GM18502 (cell line): ENCODE measurements at regions not wholly inside any gene's neighbourhood (a gene's known extent, or its start where the extent isn't known, plus 50 kb on each side); places are given as distances from the start of the nearest gene placed in this dataset.

Experiments
- ATAC-seq: cut with Tn5 transposase; IDR thresholded peaks from one replicate; pipeline ENCODE4 v1.9.1; 2021; ENCODE audit warnings: mild to moderate bottlenecking; ENCODE audit not compliant: unreplicated experiment, poor library complexity

GRCh38 chr10:6667150-6667549, 87.1 kb upstream of the PRKCQ start:
- no peak for ATAC-seq

DNA sequence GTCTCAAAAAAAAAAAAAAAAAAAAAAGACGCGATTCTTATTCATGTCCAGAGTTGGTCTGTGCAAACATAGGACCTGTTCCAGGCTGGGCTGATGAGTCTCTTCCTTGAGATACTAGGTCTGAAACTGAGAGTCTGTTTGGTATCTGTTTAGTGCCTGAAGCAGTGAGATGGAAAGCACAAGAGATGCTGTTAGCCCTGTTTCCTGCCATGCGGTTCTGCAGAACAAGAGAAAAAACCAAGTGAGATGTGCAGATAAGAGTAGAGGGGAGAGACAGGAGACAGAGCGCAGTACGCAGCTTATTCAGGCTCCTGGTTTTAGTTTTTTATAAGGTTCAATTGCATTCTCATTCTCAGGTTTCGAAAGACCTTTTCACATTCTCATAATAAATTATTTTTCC, 85.8 kb upstream of the PRKCQ start:
- ATAC-seq: no peak

DNA sequence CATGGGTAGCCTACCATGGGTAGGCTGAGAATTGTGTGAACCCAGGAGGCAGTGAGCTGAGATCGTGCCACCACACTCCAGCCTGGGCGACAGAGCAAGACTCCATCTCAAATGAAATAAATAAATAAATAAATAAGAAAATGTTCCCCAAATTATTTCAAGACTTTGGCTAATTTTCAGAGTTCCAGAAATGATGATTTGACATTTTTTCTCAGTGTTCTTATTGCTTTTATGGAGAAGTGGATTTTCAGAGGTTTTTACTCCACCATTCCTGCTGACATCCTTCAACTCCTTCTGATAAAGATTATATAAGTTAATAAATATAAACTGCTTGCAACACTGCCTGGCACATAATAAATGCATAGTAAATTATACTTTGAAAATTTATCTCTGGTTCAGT, 80.4 kb upstream of the PRKCQ start:
- ATAC-seq: no peak

- no peak for ATAC-seq
These were observed 79.4 kb upstream of the PRKCQ start for GRCh38 chr10:6659451-6659850.

DNA sequence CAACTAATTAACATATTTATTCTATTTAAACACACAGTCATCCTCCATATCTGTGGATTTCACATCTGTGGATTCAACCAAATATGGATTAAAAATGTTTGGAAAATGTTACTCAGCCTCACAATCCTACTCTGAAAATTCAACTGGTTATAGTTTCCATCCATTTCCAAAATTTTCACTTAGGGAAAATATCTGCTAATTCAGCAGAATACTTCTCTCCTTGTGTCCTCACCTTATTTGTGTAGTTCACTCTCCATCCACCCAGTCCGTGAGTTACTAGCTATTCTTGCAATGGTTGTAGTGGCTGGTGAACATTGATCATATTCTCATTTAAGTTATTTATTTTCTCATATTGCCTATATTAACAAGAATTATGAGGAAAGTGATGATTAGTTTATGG, 77.6 kb upstream of the PRKCQ start:
- no peak for ATAC-seq

DNA sequence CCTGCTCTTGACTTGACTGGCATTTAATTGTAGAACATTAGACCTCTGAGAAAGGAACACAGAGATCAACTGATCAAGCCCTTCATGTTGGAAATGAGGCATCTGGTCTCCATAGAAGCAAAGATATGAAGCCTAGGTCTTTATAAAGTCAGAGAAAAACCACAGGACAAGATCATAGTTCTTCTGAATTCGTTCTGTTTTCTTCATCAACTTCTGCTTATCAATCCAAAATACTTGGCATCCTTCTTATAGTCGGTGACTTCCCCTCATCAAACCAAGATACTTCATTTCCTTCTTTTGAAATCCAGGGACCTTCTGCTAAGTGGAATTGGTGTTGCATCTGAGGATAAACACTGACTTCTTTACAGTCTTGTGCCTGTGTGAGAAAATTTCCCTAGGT, 77.1 kb upstream of the PRKCQ start:
- no peak for ATAC-seq

- no peak for ATAC-seq
These were observed 74.5 kb upstream of the PRKCQ start for GRCh38 chr10:6654571-6654970.

DNA sequence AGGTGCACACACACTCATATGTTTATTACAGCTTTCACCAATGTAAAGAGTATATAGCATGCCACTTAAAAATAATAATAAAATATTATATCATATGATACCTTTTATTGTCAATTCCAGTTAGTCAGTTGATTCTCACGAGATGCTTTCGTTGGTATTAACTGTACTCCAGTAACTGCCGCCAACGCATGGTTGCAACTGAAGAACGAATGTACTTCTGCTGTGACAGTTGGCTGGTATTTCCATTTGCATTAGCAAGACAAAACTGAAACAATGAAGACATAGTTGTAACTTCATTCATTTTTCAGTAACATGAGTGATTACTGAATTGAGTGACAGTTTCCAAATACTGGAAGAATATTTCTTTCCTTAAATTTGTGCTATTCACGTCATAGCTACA, 70.5 kb upstream of the PRKCQ start:
- ATAC-seq: no peak

DNA sequence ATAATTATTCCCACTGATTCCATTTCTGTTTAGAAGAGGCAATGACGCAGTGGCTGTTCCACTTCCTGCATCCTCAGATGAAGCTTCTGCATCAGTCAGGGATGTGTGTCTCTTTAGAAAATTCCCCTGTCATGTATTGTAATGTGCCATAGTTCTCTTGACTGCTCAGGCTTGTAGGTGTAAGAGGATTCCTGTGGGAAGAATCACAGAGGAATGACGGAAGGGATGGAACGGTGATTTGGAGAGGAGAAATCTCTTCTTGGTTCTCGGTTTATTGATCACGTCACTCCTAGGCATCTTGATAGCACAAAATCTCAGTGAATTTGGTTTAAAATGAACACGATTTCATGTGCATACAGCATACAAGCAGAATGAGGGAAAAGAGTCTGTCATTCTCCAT, 69.8 kb upstream of the PRKCQ start:
- ATAC-seq: no peak

GRCh38 chr10:6648894-6649720, 69.0 kb upstream of the PRKCQ start:
- ATAC-seq: no peak

GRCh38 chr10:6647811-6648526, 67.9 kb upstream of the PRKCQ start:
- peak; percentile 85 for ATAC-seq

- no peak for ATAC-seq
These were observed 63.9 kb upstream of the PRKCQ start for GRCh38 chr10:6643962-6644361.

DNA sequence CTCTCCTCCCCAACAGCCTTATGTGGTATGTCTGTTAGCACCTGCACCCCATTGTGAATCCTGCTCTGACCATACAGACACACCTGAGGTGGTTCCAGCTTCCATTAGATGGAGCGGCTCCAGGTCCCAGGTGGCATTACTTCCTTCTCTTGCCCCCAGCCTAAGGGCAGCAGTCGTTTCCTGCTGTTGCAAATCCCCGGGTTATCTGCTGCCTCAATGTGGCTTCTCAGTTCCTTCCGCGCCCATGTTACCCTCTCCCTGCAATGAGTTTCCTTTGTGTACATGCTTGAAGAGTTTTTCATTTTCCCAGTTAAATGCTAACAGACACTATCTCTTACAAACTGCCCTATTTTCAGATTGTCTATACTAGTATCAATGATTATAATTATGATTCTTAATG, 62.8 kb upstream of the PRKCQ start:
- no peak for ATAC-seq

GRCh38 chr10:6640433-6641040, 60.5 kb upstream of the PRKCQ start:
- ATAC-seq: no peak

- ATAC-seq: no peak
These were observed 57.0 kb upstream of the PRKCQ start for GRCh38 chr10:6637053-6637452.

DNA sequence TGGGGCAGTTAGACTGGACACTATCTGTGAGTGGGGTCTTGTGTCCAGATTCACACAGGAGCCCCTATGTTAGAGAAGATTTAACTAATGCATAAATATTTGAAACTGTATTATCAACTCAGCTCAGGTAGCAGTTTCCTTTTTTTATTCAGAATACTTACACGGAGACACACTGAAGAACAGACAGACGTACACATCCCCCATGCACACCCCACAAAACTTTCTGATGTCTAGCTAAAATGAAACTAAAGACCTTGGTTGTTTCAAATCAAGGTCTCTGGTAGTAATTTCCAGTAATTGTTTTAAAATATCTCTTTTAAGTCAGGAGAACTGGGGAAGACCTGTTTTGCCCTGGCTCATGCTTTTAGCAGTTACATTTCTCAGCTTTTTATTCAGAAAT, 55.7 kb upstream of the PRKCQ start:
- no peak for ATAC-seq
